Fibroblast of lung (primary cell): ENCODE measurements at regions not wholly inside any gene's neighbourhood (a gene's known extent, or its start where the extent isn't known, plus 50 kb on each side); places are given as distances from the start of the nearest gene placed in this dataset.
A peak's percentile ranks its signal among the peaks of the same experiment; 100 is the strongest.
"Not testable (repeated sequence)": the region's sequence is repeated elsewhere in the genome, so short reads cannot be mapped to it uniquely, and the experiment has no call there.

Source experiments
- DNase-seq, 2 donors: peaks; one replicate each; pipeline versions ENCODE4 v3.0.0 to v3.0.0-alpha.2; 2010; ENCODE audit warnings: low read depth in 2 of 2
- H2AFZ ChIP-seq: 2 replicates; pipeline ENCODE4 v1.5.1; 2012; ENCODE audit warnings: low read length, control low read depth, inconsistent platforms
- H3K27ac ChIP-seq: 2 replicates; pipeline ENCODE4 v1.5.1; 2011; ENCODE audit warnings: low read length, control low read depth; ENCODE audit not compliant: insufficient read depth
- H3K27me3 ChIP-seq: 2 replicates; pipeline ENCODE4 v1.5.1; 2011; ENCODE audit warnings: mild to moderate bottlenecking, low read length; ENCODE audit not compliant: control insufficient read depth, insufficient read depth
- H3K36me3 ChIP-seq: 2 replicates; pipeline ENCODE4 v1.5.1; 2011; ENCODE audit warnings: low read length; ENCODE audit not compliant: control insufficient read depth, insufficient read depth
- H3K4me1 ChIP-seq: 2 replicates; pipeline ENCODE4 v1.5.1; 2011; ENCODE audit warnings: low read length; ENCODE audit not compliant: control insufficient read depth, insufficient read depth; ENCODE audit errors: extremely low read depth
- H3K4me2 ChIP-seq: 2 replicates; pipeline ENCODE4 v1.5.1; 2011; ENCODE audit warnings: low read length, control low read depth; ENCODE audit not compliant: insufficient read depth; ENCODE audit errors: extremely low read depth
- H3K4me3 ChIP-seq, 4 experiments: fragments of 200-600 bp in 1 of 4; sonication (generic) in 1 of 4; replicated peaks in 1 of 4; 2 replicates each; pipeline ENCODE4 v1.5.1; 2011 to 2016; ENCODE audit warnings: low read length in 4 of 4, low read depth in 3 of 4, mild to moderate bottlenecking in 3 of 4, control low read depth in 2 of 4, inconsistent platforms in 1 of 4, mixed read lengths in 1 of 4; ENCODE audit not compliant: insufficient read depth in 1 of 4; ENCODE audit errors: control extremely low read depth in 1 of 4
- H3K79me2 ChIP-seq: 2 replicates; pipeline ENCODE4 v1.5.1; 2012; ENCODE audit warnings: mild to moderate bottlenecking, low read length, inconsistent platforms; ENCODE audit not compliant: control insufficient read depth, insufficient read depth
- H3K9ac ChIP-seq: 2 replicates; pipeline ENCODE4 v1.5.1; 2011; ENCODE audit warnings: mild to moderate bottlenecking, low read length, control low read depth; ENCODE audit not compliant: insufficient read depth
- H3K9me3 ChIP-seq: 2 replicates; pipeline ENCODE4 v1.5.1; 2012; ENCODE audit warnings: low read depth, low read length; ENCODE audit not compliant: control insufficient read depth, insufficient read depth
- H4K20me1 ChIP-seq: 2 replicates; pipeline ENCODE4 v1.5.1; 2011; ENCODE audit warnings: low read length; ENCODE audit not compliant: control insufficient read depth, insufficient read depth; ENCODE audit errors: extremely low read depth
- EZH2 ChIP-seq: IDR thresholded peaks from 2 replicates; pipeline ENCODE4 v1.5.1; 2012; ENCODE audit warnings: low read length, control low read depth, mild to moderate bottlenecking; ENCODE audit errors: missing control alignments
- TF ChIP-seq, protein P1 (sequence below), 2 donors: IDR thresholded peaks in 1 of 2; conservative IDR thresholded peaks in 1 of 2; 1 replicate in 1 of 2; 2 replicates in 1 of 2; pipeline ENCODE4 v1.5.1; 2011 to 2012; ENCODE audit warnings: low read length in 2 of 2, control low read depth in 1 of 2, inconsistent platforms in 1 of 2, low read depth in 1 of 2, mild to moderate bottlenecking in 1 of 2

DNA sequence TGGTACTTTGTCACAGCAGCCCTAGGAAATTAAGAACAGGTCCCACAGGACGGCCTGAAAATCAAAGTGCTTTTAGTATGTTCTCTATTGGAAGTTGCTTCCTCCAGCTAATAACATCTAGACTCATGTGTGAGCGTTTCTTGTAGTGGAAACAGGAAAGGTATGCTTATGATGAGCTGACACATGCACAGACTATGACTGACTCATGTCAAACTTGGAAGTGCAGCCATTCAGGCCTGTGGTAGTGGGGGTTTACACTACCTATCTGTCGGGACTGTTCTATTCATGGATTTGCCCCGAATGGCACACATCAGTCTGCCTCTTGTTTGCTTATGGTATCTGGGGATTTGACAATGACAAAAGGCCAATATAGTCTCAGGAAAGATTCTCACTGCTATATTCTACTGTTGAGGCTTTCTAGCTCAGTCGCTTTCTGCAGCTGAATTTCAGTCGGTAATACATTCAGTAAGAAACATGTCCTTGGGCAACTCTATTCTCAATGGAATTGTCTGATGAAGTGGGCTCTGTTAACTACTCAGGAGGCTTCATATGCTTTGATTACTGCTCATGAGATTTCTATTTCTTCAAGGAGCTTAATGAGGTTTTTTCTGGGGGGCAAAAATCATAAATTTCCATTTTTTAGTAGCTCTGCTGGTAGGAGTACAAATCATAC lies 270.3 kb upstream of the DAAM1 start:
- H2AFZ ChIP-seq = no peak overlapping the region
- no peaks in the 10 kb centered on the region for H3K9me3 ChIP-seq
- no peaks in the 10 kb centered on the region for H3K27me3 ChIP-seq
- H4K20me1 ChIP-seq = no peaks in the 10 kb centered on the region
- peak in 1 of 2 donors; percentile 62 for DNase-seq
- no peak overlapping the region for H3K27ac ChIP-seq
- no peak overlapping the region for H3K9ac ChIP-seq
- H3K79me2 ChIP-seq = no peaks in the 10 kb centered on the region
- no peak for TF ChIP-seq EZH2
- TF ChIP-seq, protein P1, sequence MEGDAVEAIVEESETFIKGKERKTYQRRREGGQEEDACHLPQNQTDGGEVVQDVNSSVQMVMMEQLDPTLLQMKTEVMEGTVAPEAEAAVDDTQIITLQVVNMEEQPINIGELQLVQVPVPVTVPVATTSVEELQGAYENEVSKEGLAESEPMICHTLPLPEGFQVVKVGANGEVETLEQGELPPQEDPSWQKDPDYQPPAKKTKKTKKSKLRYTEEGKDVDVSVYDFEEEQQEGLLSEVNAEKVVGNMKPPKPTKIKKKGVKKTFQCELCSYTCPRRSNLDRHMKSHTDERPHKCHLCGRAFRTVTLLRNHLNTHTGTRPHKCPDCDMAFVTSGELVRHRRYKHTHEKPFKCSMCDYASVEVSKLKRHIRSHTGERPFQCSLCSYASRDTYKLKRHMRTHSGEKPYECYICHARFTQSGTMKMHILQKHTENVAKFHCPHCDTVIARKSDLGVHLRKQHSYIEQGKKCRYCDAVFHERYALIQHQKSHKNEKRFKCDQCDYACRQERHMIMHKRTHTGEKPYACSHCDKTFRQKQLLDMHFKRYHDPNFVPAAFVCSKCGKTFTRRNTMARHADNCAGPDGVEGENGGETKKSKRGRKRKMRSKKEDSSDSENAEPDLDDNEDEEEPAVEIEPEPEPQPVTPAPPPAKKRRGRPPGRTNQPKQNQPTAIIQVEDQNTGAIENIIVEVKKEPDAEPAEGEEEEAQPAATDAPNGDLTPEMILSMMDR (conservative IDR thresholded peaks at IDR 0.05 in 1 of 2, IDR thresholded peaks at IDR 0.05 in 1 of 2; ENCODE audit: low read depth in 1 of 2, low read length in 2 of 2) = no peak
- no peaks in the 10 kb centered on the region for H3K36me3 ChIP-seq
- no peaks in the 10 kb centered on the region for H3K4me1 ChIP-seq
- no peak overlapping the region for H3K4me3 ChIP-seq
- H3K4me2 ChIP-seq = no peak overlapping the region

DNA sequence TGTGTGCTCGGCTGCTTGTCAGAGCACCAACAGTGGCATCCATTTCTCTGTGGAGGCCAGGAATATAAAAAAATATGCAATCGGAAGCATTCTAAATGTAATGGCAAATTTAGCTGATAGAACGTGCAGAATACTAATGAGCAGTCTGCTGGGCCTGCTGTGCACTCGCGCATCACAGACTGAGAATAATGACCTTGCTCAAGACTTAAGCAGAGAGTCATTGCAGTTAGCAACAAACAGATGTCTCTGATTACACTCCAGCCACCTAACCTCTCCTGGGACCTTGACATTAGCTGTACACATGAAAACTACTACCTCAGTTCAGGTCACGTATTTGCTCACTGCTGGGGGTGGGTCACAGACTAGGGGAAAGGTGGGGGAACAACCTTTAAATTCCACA lies 269.2 kb upstream of the DAAM1 start:
- peak in 1 of 2 donors; percentile 29 for DNase-seq
- Histone ChIP-seq H3K4me2 (no peak overlapping the region), H4K20me1 (no peaks in the 10 kb centered on the region), H3K27ac (no peak overlapping the region), H3K36me3 (no peaks in the 10 kb centered on the region), H3K27me3 (no peaks in the 10 kb centered on the region), H3K9ac (no peak overlapping the region), H3K4me1 (no peaks in the 10 kb centered on the region), H3K79me2 (no peaks in the 10 kb centered on the region), H3K4me3 (no peak overlapping the region), H2AFZ (no peak overlapping the region), H3K9me3 (no peaks in the 10 kb centered on the region)
- TF ChIP-seq, protein P1 (conservative IDR thresholded peaks at IDR 0.05 in 1 of 2, IDR thresholded peaks at IDR 0.05 in 1 of 2; ENCODE audit: low read depth in 1 of 2, low read length in 2 of 2) = no peak
- no peak for TF ChIP-seq EZH2

DNA sequence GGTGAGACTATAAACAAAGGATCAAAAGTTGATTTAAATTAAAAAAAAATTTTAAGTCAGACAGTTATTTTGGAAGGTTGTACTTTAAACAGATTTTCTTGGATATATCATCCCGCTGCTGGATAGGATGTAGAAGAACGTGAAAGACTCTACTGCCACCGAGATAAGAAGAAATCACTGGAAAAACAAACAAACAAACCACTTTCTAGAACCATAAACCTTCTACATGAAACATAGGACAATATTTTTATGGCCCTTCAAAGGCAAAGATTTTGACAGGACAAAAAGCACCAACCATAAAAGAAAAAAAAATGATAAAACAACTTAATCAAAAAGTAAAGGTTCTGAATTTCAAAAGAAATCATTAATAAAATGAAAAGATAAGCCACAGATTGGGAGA lies 268.2 kb upstream of the DAAM1 start:
- H3K9me3 ChIP-seq = no peaks in the 10 kb centered on the region
- no peak overlapping the region for H3K4me3 ChIP-seq
- no peaks in the 10 kb centered on the region for H3K27me3 ChIP-seq
- no peaks in the 10 kb centered on the region for H3K4me1 ChIP-seq
- H3K79me2 ChIP-seq = no peaks in the 10 kb centered on the region
- H3K36me3 ChIP-seq = no peaks in the 10 kb centered on the region
- DNase-seq = no peak
- H2AFZ ChIP-seq = no peak overlapping the region
- H3K27ac ChIP-seq = no peak overlapping the region
- TF ChIP-seq, protein P1 (conservative IDR thresholded peaks at IDR 0.05 in 1 of 2, IDR thresholded peaks at IDR 0.05 in 1 of 2; ENCODE audit: low read depth in 1 of 2, low read length in 2 of 2) = no peak
- no peak for TF ChIP-seq EZH2
- H3K4me2 ChIP-seq = no peak overlapping the region
- no peaks in the 10 kb centered on the region for H4K20me1 ChIP-seq
- H3K9ac ChIP-seq = no peak overlapping the region

DNA sequence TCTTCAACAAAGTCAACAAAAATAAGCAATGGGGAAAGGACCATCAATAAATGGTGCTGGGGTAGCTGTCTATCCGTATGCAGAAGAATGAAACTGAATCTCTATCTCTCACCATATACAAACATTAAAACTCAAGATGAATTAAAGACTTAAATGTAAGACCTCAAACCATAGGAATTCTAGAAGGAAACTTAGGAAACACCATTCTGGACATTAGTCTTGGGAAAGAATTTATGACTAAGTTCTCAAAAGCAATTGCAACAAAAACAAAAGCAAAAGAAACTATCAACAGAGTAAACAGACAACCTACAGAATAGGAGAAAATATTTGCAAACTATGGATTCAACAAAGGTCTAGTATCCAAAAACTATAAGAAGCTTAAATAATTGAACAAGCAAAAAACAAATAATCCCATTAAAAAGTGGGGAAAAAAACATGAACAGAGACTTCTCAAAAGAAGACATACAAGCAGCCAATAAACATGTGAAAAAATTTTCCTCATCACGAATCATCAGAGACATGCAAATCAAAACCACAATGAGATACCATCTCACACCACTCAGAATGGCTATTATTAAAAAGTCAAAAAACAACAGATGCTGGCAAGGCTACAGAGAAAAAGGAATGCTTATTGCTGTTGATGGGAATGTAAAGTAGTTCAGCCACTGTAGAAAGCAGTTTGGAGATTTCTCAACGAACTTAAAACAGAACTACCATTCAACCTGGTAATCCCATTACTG lies 266.1 kb upstream of the DAAM1 start:
- not testable (repeated sequence) for H4K20me1 ChIP-seq, H3K4me1 ChIP-seq, H2AFZ ChIP-seq, H3K27ac ChIP-seq, H3K79me2 ChIP-seq, H3K9me3 ChIP-seq, H3K4me3 ChIP-seq, H3K9ac ChIP-seq, H3K4me2 ChIP-seq, H3K36me3 ChIP-seq, H3K27me3 ChIP-seq
- DNase-seq = peak in 1 of 2 donors; percentile 56
